Renal cortical epithelial cell (primary cell): ENCODE measurements at regions not wholly inside any gene's neighbourhood (a gene's known extent, or its start where the extent isn't known, plus 50 kb on each side); places are given as distances from the start of the nearest gene placed in this dataset.

Source experiments
- DNase-seq: peaks from one replicate; pipeline ENCODE4 v3.0.0-alpha.2; 2011; ENCODE audit warnings: low read depth

DNA sequence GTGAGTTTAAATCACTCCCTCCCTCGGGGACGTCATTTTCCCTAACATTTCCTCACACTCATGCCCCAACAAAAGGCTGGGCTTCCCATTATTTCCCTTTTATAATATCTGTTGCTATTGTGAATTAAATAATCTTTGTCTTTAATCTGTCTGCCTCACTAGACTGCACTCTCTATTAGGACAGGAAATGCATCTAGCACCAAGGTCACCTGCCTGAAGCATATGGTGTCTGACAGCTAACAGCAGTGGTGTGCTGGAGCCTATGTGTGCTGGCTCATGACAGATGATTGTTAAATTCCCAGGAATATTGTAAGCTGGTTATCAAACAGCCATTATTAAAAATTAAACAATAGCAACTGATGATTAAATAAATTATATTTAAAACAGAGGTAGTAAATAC lies 237.0 kb upstream of the CEP162 start:
- DNase-seq, result no peak

DNA sequence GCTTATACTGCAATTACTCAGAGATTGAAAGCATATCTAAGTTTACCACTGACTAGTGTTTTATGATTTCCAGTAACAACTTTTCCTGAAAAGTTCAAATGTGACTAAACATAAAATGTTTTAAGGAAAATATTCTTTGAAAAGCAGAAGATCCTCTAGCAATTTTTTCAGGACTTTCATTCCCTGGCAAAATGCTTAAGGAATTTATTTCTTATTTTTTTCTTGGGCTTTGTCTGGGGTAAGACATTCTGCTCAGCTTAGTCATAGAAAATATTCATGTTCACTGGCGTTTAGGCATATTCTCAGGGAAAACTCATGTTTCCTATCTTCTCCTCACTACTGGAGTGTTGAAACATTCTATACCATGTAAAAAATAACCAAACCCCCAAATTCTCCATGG lies 235.3 kb upstream of the CEP162 start:
- DNase-seq, result peak; percentile 18

DNA sequence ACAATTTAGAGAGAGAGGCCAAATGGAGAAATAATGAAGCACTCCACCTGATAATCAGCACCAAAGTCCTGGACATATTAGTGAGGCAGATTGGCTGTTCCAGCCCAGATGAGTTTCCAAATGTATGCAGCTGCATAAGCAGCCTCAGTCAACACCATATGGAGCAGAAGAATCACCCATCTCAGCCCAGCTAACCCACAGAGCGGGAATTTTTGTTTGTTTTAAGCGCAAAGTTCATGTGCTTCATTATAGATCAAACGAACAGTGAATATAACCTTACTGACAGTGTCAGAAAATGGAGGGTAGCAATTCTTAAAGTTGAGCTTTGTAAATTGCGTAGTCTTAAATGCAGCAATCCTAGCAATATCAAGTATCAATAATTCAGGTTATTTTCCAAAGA lies 234.0 kb upstream of the CEP162 start:
- DNase-seq, result no peak

DNA sequence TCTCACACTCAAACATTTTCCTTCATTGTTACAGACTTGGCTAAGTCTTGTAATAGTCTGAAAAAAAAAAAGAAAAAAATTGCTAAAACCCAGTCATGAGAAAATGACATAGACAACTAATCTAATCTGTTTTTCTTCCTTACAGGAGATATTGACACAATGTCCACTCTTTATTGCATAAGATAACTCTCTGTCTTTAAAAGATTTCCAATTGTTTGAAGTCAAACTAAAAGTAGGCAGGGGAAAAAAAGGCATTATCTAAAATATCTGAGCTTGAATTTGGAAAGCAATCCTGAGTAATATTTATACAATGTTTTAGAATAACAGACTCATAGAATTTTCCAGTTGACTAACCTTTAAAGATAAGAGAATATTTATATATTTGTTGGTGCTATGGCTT lies 233.0 kb upstream of the CEP162 start:
- DNase-seq, result peak; percentile 6

DNA sequence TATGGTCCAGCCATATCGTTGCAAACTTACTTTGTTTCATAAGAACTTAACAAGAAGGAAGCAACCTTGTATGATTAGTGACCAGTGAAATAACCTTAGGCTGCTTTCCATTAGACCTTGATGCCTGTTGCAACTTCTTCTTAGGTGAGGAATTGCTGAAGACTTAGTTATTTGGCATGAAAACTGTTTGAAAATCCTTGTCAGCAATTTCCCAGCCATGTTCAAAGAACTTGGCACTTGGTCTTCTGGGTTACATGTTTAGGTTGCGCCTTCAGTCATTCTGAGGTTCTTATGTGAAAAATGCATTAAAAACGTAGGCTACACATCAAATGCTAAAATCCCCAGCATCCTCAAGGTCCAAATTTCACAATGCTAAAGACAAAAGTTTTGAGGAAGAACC lies 232.0 kb upstream of the CEP162 start:
- no peak for DNase-seq

DNA sequence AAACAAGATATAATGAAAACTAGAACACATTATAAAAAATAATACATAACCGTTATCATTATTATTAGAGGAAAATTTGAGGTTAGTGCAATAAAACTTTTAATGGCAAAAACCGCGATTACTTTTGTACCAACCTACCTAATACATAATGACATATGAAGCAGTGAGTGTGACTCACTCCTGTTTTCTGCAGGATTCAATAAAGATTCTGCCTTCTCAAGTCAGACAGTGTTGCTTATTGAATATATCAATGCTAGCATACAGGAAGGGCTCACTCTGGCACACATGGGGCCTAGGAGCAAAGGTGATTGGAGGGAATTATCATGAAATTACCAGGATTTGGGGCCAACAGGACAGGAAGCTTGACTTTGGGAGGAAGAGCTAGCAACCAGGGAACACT lies 230.8 kb upstream of the CEP162 start:
- no peak for DNase-seq

DNA sequence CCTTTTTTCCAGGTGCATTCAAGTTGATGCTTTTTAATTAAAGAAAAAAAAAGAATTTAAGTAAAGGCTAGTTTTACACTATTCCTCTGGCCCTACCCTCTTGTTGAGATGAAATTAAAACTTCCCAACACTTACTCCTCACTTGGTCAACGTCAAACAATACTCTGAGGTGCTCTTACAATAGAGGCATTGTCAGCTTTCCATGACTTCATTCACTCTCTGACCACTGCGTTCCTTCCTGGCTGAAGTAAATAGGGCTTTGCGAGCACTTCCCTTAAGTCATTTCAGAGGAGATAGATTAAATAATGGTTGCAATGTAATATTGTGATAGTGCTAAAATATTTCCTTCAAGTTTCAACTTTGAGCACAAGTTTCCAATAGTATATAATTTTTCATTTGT lies 229.8 kb upstream of the CEP162 start:
- no peak for DNase-seq

DNA sequence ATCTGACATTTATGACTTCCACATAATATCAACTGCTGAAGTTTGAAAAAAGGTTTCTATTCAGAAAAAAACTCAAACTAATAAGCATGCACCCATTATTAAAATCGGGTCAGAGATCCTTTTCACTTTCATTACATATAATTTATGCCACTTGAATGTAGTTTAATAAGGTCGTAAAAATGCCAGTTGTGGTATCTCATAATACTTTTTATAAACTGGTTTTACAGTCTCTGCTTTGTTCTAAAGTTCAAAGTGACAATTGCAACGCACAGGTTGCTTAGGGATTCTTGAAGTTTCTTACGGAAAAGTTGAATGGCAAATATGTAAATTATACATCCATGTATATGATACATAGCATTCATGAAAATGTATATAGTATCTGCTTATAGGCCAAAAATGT lies 229.4 kb upstream of the CEP162 start:
- DNase-seq, result no peak

DNA sequence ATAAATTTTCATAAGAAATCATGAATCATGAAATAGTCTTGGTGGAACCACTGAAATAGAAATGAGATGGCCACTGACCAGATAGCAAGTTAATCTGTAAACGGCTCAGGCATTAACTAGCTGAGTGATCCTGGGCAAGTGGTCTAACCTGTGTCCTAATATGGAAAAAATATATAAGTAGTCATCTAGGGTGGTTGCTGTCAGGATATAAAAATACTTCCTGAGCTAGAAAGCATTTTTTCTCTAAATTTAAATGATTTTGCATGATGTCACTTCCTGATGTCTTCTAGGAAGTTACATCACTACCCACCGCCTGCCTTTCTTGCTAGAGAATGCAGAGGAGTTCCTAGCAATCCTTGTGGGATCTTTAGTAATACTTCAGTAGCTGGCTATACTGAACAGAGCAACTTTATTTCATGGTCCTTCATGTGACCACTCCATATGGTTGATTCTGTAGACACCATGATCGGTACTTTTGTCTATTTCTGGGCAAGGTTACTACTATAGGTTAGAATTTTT lies 228.1 kb upstream of the CEP162 start:
- peak; percentile 7 for DNase-seq

DNA sequence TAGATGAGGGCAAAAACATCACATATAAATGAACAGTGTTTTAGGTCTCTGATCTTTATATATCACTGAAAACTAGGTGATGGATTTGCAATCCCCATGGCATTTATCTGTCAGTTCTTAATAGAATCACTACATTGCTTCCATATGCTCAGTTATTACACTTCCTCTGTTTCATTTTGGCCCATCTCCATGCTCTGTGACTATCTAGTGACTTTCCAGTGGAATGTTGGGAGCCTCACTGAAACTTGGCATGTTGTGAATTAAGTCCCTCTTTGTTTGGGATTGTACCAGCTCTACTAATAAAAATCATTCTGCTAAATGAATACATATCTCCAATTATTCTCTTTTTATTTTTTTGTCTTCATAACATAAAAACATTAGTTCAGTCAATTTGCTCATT lies 226.1 kb upstream of the CEP162 start:
- DNase-seq, result no peak

DNA sequence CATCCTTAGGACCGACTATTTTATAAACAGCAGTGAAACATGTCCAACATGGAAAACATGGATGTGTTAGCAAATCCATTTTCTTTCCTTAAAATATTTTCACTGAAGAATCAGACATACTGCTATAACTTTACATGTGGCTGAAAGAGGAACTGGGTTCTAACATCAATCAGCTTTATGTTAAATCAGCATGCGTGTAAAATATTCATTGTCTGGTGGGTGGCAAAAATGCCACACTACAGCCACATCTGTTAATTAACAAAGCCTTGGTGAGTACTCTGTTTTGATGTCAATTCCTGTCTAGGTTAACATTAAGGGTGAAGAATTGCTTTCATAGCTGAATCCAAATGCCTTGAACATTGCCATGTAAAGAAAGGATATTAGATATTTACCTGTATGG lies 222.6 kb upstream of the CEP162 start:
- DNase-seq, result no peak

DNA sequence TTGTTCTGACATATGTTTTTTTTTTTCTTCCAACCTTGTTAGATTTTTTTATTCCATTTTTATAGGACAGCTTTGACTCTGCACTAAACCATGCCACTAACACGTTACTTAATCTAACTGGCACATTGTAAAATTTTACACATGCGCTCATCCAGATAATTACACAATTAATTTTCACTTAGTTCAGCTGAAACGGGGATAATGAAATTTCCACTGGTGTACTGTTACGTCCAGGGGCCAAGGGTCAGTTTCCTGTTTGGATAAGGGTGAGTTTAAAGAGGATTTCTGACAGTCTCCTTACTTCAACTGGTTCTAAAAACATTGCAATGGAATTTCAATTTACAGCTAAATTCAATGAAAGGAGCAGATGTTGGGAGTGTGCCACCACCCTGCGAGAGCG lies 221.8 kb upstream of the CEP162 start:
- DNase-seq, result peak; percentile 15

DNA sequence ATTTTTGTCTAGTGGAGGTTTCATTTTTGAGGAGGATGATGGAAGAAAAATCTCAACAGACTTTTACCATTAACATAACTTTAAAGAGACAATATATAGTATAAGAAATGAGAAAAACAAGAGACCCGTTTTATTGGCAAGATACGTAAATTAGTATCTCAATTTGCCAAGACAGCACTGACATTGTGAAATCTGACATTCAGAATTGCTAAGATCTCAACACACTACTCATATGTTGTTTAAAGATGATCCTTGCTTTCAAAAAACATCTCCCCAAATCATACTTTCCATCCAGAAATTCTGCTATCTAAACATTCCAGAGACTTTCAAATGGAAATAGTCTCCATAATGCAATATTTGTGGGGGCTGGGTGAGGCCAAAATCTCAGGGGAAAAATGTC lies 220.9 kb upstream of the CEP162 start:
- no peak for DNase-seq

DNA sequence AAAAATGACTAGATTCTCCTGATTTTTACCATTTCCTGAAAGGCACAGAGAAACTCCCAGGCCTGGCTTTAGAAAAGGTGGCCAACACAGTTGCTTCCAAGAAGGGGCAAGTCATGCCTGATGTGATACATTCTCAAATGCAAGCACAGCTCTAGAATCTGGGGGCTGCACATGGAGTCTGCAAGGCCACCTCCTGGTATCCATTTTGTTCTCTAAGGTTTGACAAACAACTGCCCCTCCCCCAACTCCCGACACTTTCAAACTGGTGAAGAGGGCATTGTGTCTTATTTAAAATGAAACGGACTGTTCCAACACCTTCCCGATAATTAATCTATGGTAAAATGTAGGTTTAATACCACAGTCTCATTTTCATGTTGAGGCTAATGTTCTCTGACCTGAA lies 220.2 kb upstream of the CEP162 start:
- DNase-seq, result no peak

DNA sequence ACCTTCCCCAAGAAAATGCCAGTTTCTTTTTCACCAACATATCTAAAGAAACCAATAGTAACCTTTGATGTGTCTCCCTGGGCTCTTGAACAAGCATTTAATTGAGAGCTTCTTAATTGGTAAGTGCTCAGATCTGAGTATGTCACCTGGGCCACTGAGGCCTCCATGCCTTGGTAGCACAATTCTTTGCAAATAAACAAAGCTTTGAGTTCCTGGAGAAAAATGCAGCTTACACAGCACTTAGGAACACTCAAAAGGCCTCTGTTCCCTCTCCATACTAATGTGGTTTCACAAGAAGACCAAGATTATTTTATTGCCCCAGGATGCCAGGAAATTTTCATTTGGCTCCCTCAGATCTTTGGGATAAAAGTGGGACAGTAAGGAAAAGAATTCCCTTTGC lies 217.6 kb upstream of the CEP162 start:
- DNase-seq, result no peak

DNA sequence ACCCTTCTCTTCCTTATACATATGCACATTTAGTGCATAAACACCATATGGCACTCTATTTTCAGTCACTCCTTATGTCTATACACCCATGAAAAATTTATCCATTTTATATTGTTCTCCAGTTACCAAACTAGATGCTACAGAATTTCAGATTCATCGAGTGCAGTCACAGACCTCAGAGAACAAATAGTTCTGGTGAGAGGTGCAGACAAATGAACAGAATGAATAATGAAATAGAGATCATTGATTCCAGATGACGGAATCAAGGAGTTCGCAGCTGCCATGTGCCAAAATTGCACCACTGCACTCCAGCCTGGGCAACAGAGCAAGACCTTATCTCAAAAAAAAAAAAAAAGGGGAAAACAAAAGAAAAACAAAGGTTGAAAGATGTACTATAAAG lies 214.8 kb upstream of the CEP162 start:
- no peak for DNase-seq

DNA sequence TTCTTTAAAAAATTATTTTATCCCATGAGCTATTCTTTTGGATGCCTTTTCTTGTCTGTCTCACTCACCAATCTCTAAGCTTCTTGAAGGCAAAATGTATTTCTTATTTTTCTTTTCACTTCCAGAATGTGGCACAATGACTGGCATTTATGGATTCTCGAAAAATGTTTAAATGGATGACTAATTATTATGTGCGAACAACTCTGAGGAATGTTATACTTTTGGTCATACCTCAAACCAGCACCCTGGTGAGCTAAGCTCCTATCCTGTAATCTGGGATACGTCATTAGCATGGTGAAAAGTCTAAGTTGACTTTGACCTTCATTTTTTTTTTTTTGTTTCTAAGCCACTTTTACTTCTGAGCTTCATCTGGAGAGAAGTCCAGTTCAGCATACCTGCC lies 214.0 kb upstream of the CEP162 start:
- DNase-seq, result no peak

DNA sequence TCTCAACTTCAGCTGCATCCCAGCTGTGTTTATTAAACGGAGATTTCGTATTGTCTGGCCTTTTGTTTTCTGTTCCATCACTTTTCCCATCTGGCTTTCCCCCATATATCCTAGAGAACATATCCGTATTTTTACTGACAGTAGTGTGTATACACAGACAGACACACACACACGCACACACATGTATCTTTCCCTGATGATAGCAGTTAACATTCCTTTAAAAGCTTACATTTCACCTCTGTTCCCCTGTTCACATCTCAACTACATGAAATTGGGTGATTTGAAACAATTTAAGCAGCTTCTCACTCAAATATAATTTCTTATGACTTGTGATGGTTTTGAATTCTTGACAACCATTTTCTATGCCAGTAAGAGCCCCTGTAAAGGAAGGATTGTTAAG lies 207.1 kb upstream of the CEP162 start:
- no peak for DNase-seq

DNA sequence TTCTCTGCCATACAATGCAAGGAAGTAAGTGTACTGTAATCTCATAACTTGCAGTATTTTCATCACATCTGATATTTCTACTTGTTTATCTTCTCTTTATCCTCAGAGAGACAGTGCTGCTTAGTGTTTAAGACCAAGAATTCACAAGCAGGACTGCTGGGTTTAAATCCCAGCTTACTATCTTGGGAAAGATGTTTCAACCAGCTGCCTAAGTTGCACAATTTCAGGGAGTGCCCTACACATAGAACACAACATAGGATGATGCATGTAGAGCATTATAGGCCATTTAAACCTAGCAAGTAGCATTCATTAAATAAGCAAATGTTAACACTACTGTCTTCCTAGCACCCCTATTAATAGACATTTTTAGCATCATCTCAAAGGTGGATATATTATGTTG lies 205.2 kb upstream of the CEP162 start:
- no peak for DNase-seq

DNA sequence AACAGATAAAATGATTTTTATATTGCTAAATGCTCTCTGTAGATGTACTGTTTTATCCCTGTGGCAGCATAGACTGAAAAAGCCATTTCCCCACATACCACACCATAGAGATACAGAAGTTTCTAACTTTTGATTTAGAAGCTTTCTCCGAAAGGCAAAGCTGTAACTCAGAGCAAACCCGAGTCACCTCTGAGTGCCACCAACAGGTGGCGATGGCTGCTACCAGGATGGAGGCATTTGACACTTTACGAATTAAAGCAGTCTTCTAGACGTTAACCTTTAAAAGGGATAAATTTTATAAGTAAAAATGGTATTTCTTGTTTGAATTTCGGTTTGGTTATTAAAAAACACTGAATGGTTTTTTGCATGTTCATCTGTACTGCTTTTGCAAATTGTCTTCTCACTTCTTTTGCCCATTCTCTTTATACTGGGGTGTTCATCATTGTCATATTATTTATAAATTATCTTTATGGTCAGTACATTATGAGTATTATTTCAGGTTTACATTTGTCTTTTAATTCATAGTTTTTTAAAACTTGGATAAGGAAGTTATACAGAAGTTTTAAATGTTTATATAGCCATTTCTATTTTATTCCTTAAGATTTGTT lies 201.0 kb upstream of the CEP162 start:
- peak; percentile 48 for DNase-seq

DNA sequence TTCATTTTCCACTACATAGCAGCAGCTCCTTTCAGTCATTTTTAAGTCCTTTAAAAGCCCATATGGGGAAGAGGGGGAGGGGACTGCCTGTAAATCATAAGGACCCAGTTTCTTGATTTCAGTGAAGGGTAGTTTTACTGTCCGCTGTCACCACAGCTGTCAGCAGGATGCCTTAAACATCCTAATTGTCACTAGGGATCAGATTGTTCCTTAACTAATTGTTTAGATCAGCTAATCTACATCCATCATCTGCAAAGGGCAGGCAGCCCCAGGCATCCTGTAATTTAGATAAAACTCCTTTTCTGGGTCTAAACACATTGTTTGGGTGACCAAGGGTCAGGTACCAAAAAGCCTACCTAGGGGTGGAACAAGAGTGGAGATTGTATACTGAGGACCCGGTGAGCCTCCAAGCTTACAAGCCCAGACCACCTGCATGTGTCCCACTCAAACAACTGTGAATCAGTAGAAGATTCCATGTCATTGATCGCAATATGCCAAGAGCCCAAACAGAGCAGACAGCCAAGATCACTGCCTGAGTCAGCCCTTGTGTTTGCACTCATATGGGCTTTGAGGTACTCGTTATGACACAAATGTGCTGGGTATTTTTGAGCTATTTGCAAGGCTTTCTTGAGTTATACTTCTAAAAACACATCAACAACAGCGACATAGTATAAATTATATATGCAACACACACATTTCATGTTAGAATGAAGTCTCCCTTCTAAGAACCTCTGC lies 198.7 kb upstream of the CEP162 start:
- DNase-seq, result no peak

DNA sequence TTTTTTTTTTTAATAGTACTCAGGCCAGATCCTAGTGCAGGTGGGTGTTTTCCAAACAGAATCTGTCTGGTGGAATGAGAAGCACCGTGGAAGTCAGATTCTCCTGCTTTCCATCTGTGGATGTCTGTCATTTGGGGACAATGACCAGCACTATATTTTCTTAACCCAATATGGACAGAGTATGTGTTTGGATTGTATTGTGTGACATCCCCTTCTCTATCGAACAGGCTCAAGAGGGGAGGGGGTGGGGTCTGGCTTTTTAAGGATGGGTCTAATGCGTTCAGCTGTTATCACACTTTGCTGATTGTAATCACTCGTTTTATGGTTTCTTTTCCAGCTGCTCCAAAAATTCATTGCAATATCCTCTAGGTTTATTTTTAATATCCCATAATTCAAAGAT lies 197.5 kb upstream of the CEP162 start:
- DNase-seq, result no peak

DNA sequence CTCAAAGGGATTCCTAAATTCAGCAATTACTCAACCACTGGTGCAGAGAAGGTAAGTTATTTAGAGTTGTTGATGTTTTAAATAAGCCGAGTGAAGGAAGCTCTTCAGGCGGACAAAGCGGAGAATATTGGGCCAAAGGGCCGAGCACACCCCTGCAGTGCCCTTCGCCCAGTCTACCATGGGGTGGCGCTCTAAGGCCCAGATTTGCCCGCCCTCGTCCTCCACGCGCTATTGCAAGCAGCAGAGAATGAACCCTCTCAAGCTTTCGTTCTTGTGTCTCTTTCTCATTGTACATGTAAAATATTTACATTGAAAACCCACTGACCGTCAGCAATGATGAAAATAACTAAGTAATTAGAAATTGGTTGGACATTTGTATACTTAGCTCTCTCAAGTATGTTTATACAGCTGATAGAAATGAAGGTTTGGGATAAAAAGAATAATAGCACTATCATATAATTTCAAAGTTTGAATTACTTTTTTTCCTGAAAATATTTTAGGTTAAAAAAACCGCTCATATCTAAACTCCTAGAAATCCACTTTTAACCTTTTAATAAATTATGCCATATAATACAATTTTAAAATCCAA lies 195.0 kb upstream of the CEP162 start:
- peak; percentile 35 for DNase-seq
